B cell (primary cell): ENCODE measurements at regions not wholly inside any gene's neighbourhood (a gene's known extent, or its start where the extent isn't known, plus 50 kb on each side); places are given as distances from the start of the nearest gene placed in this dataset.

Experiments
- ATAC-seq: fragments of 200-7000 bp; cut with Tn5 transposase; one replicate; pipeline ENCODE4 v1.10.0; 2021; ENCODE audit warnings: low read depth, mild to moderate bottlenecking, moderate number of reproducible peaks, moderate library complexity
- CTCF ChIA-PET: fragments of 350-600 bp; sonication (Branson Sonifier 250); formaldehyde crosslinking; loops from one replicate; lab custom pipeline; 2021; ENCODE audit warnings: antibody characterized with exemption, inconsistent platforms; lab: Charles Lee
- POLR2A ChIA-PET: fragments of 350-600 bp; sonication (Branson Sonifier 250); formaldehyde crosslinking; loops from one replicate; lab custom pipeline; 2021; ENCODE audit warnings: antibody characterized with exemption; lab: Charles Lee
- DNase-seq: peaks from one replicate; pipeline ENCODE4 v3.0.0; 2013
- H2AFZ ChIP-seq: 2 replicates; pipeline ENCODE4 v1.6.1; 2012; ENCODE audit warnings: mild to moderate bottlenecking, low read depth, low read length; ENCODE audit not compliant: insufficient read depth, poor library complexity, severe bottlenecking
- H3K27ac ChIP-seq, 2 donors: 1 replicate in 1 of 2; 2 replicates in 1 of 2; pipeline ENCODE4 v1.5.1; 2012 to 2013; ENCODE audit warnings: low read length in 2 of 2, mild to moderate bottlenecking in 2 of 2, moderate library complexity in 1 of 2
- H3K27me3 ChIP-seq, 4 experiments: fragments of 200-600 bp in 1 of 4; sonication (generic) in 1 of 4; replicated peaks in 1 of 4; 1 replicate in 2 of 4; 2 replicates in 2 of 4; pipeline versions ENCODE4 v1.6.1 to v1.7.0; 2013 to 2016; ENCODE audit warnings: low read length in 3 of 4, mild to moderate bottlenecking in 2 of 4, mixed read lengths in 1 of 4, moderate library complexity in 1 of 4; ENCODE audit not compliant: insufficient read depth in 4 of 4, control insufficient read depth in 3 of 4; ENCODE audit errors: control extremely low read depth in 1 of 4
- H3K36me3 ChIP-seq, 2 experiments: replicated peaks in 1 of 2; 1 replicate in 1 of 2; 2 replicates in 1 of 2; pipeline versions ENCODE4 v1.6.1 to v1.7.1; 2013; ENCODE audit warnings: low read length in 1 of 2; ENCODE audit not compliant: insufficient read depth in 2 of 2, control insufficient read depth in 1 of 2; ENCODE audit errors: control extremely low read depth in 1 of 2, extremely low read depth in 1 of 2
- H3K4me1 ChIP-seq, 2 donors: fragments of 200-600 bp in 1 of 2; sonication (generic) in 1 of 2; 1 replicate in 1 of 2; 2 replicates in 1 of 2; pipeline versions ENCODE4 v1.5.1 to v1.6.1; 2013 to 2017; ENCODE audit warnings: low read length in 2 of 2; ENCODE audit not compliant: control insufficient read depth in 2 of 2, insufficient read depth in 2 of 2
- H3K4me2 ChIP-seq: replicated peaks from 2 replicates; pipeline ENCODE3; 2012; ENCODE audit warnings: mild to moderate bottlenecking, low read depth, low read length; ENCODE audit not compliant: poor library complexity, severe bottlenecking
- H3K4me3 ChIP-seq, 5 experiments: fragments of 200-600 bp in 1 of 5; sonication (generic) in 1 of 5; 1 replicate in 3 of 5; 2 replicates in 2 of 5; pipeline versions ENCODE4 v1.5.1 to v1.7.0; 2011 to 2016; ENCODE audit warnings: low read length in 4 of 5, mild to moderate bottlenecking in 4 of 5, low read depth in 2 of 5, control low read depth in 1 of 5, moderate library complexity in 1 of 5; ENCODE audit not compliant: insufficient read depth in 1 of 5; ENCODE audit errors: control extremely low read depth in 1 of 5, extremely low read depth in 1 of 5
- H3K79me2 ChIP-seq: fragments of 200-600 bp; sonication (generic); one replicate; pipeline ENCODE4 v1.6.0; 2016; ENCODE audit warnings: low read length; ENCODE audit not compliant: control insufficient read depth, insufficient read depth
- H3K9ac ChIP-seq: fragments of 200-600 bp; sonication (generic); 2 replicates; pipeline ENCODE4 v1.6.1; 2017; ENCODE audit warnings: mild to moderate bottlenecking, low read length, moderate library complexity
- H3K9me3 ChIP-seq, 3 donors: one replicate each; pipeline versions ENCODE4 v1.6.1 to v1.7.1; 2013; ENCODE audit warnings: low read length in 2 of 3; ENCODE audit not compliant: control insufficient read depth in 2 of 3, insufficient read depth in 1 of 3; ENCODE audit errors: control extremely low read depth in 1 of 3
- H4K20me1 ChIP-seq: 2 replicates; pipeline ENCODE4 v1.6.0; 2012; ENCODE audit warnings: mild to moderate bottlenecking, low read length; ENCODE audit not compliant: insufficient read depth, control insufficient read depth, poor library complexity, severe bottlenecking
- H3K27ac Mint-ChIP-seq: one replicate; pipeline ENCODE4 v1.8.0; 2021; ENCODE audit warnings: mixed read lengths
- H3K27me3 Mint-ChIP-seq: one replicate; pipeline ENCODE4 v1.8.0; 2021; ENCODE audit warnings: mixed read lengths
- H3K4me1 Mint-ChIP-seq: one replicate; pipeline ENCODE4 v1.8.0; 2021; ENCODE audit warnings: mixed read lengths
- H3K4me3 Mint-ChIP-seq: one replicate; pipeline ENCODE4 v1.8.0; 2021; ENCODE audit warnings: mixed read lengths
- H3K9me3 Mint-ChIP-seq: one replicate; pipeline ENCODE4 v1.8.0; 2022; ENCODE audit warnings: mixed read lengths; ENCODE audit not compliant: insufficient read depth
- CTCF ChIP-seq: fragments of 200-600 bp; IDR thresholded peaks from one replicate; pipeline ENCODE4 v1.8.0; 2022; ENCODE audit warnings: antibody characterized with exemption, mild to moderate bottlenecking
- EZH2 ChIP-seq: IDR thresholded peaks from 2 replicates; pipeline ENCODE4 v1.6.1; 2012; ENCODE audit warnings: borderline replicate concordance, low read depth, mild to moderate bottlenecking, moderate library complexity, low read length; ENCODE audit not compliant: insufficient read depth, poor library complexity, severe bottlenecking
- WGBS: methylation state at CpG from one replicate; pipeline ENCODE4 v1.1.5; 2013; ENCODE audit warnings: missing lambda C conversion rate; ENCODE audit not compliant: insufficient coverage; 5-methylcytosine and 5-hydroxymethylcytosine counted together
- intact Hi-C: fragments of 100-400 bp; cut with micrococcal nuclease; formaldehyde crosslinking; loops from one replicate; pipeline ENCODE4 v1.10.0; 2022

- Histone ChIP-seq H3K9me3 (peaks cover 0 to 23% (median 0%) of the 10 kb centered on the region in 3 donors), H3K4me3 (no peak overlapping the region), H3K79me2 (no peaks in the 10 kb centered on the region), H3K9ac (no peak overlapping the region), H2AFZ (no peak overlapping the region), H3K27me3 (no peaks in the 10 kb centered on the region), H3K4me1 (no peaks in the 10 kb centered on the region), H3K36me3 (no peaks in the 10 kb centered on the region), H4K20me1 (no peaks in the 10 kb centered on the region), H3K27ac (no peak overlapping the region), H3K4me2 (no peak overlapping the region)
- intact Hi-C loops: no loop called here
- H3K27me3 Mint-ChIP-seq: no peaks in the 10 kb centered on the region
- WGBS: 80% methylated on average over 18 of the region's 18 CpGs
- no peak for ATAC-seq
- H3K4me3 Mint-ChIP-seq: no peak overlapping the region
- POLR2A ChIA-PET: no interaction called here
- no peaks in the 10 kb centered on the region for H3K9me3 Mint-ChIP-seq
- no peak for TF ChIP-seq CTCF
- CTCF ChIA-PET: no interaction called here
- no peaks in the 10 kb centered on the region for H3K4me1 Mint-ChIP-seq
- no peak for DNase-seq
- H3K27ac Mint-ChIP-seq: no peak overlapping the region
These were observed 639.5 kb downstream of the NR2F2 start for GRCh38 chr15:96969732-96970710.

GRCh38 chr15:96972201-96972600 is 641.7 kb downstream of the NR2F2 start:
- Histone ChIP-seq H2AFZ (no peak overlapping the region), H3K9me3 (peaks cover 0 to 18% (median 0%) of the 10 kb centered on the region in 3 donors), H3K4me3 (no peak overlapping the region), H3K4me2 (no peak overlapping the region), H3K9ac (no peak overlapping the region), H3K27me3 (no peaks in the 10 kb centered on the region), H3K27ac (no peak overlapping the region), H3K79me2 (no peaks in the 10 kb centered on the region), H3K36me3 (no peaks in the 10 kb centered on the region), H3K4me1 (no peaks in the 10 kb centered on the region), H4K20me1 (no peaks in the 10 kb centered on the region)
- H3K27me3 Mint-ChIP-seq: no peaks in the 10 kb centered on the region
- ATAC-seq: no peak
- POLR2A ChIA-PET: no interaction called here
- no peaks in the 10 kb centered on the region for H3K9me3 Mint-ChIP-seq
- no peaks in the 10 kb centered on the region for H3K4me1 Mint-ChIP-seq
- no peak overlapping the region for H3K27ac Mint-ChIP-seq
- WGBS: no CpG with 5 or more reads among the region's 1 CpG
- intact Hi-C loops: no loop called here
- CTCF ChIA-PET: no interaction called here
- H3K4me3 Mint-ChIP-seq: no peak overlapping the region
- no peak for TF ChIP-seq CTCF
- no peak for TF ChIP-seq EZH2
- no peak for DNase-seq
